AG04450 (cell line): ENCODE measurements at regions not wholly inside any gene's neighbourhood (a gene's known extent, or its start where the extent isn't known, plus 50 kb on each side); places are given as distances from the start of the nearest gene placed in this dataset.

Experiments
- CTCF ChIA-PET: fragments of 300-600, 350-600 bp; formaldehyde crosslinking; extraction: SDS; loops from one replicate; lab custom pipeline; 2022; ENCODE audit warnings: antibody characterized with exemption, inconsistent platforms; lab: Charles Lee
- POLR2A ChIA-PET: fragments of 350-600 bp; formaldehyde crosslinking; extraction: SDS; loops from one replicate; lab custom pipeline; 2021; ENCODE audit warnings: antibody characterized with exemption, inconsistent platforms; lab: Yijun Ruan, JAX
- DNase-seq: peaks from one replicate; pipeline ENCODE4 v3.0.0-alpha.2; 2011; ENCODE audit warnings: low read depth, low spot score
- H3K27ac ChIP-seq: one replicate; pipeline ENCODE4 v1.5.1; 2012; ENCODE audit warnings: low read depth, low read length, control low read depth
- H3K27me3 ChIP-seq: one replicate; pipeline ENCODE4 v1.6.0; 2012; ENCODE audit warnings: low read length; ENCODE audit not compliant: control insufficient read depth, insufficient read depth
- H3K4me3 ChIP-seq: 2 replicates; pipeline ENCODE4 v1.5.1; 2011; ENCODE audit warnings: mild to moderate bottlenecking, low read depth, low read length, control low read depth
- H3K9me3 ChIP-seq: 2 replicates; pipeline ENCODE4 v1.5.1; 2012; ENCODE audit warnings: low read length; ENCODE audit not compliant: control insufficient read depth, insufficient read depth
- TF ChIP-seq, protein P1 (sequence below): IDR thresholded peaks from 2 replicates; pipeline ENCODE4 v1.5.1; 2011; ENCODE audit warnings: low read depth, low read length, control low read depth, inconsistent platforms

DNA sequence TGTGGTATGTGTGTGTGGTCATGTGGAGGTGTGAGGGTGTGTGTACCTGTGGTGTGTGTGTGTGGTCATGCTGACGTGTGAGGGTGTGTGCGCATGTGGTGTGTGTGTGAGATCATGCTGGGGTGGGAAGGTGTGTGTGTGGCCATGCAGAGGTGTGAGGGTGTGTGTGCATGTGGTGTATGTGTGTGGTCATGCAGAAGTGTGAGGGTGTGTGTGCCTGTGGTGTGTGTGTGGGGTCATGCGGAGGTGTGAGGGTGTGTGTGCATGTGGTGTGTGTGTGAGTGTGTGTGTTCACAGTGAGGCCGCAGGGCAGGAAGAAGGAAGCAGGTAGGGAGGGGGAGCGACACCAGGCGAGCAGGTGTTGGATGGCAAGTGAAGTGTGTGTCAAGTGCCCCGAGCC, 259.0 kb downstream of the LOXHD1 start:
- Histone ChIP-seq H3K4me3 (no peak overlapping the region), H3K27ac (no peak overlapping the region), H3K27me3 (no peaks in the 10 kb centered on the region), H3K9me3 (no peaks in the 10 kb centered on the region)
- CTCF ChIA-PET, result no interaction called here
- POLR2A ChIA-PET, result no interaction called here
- TF ChIP-seq, protein P1, sequence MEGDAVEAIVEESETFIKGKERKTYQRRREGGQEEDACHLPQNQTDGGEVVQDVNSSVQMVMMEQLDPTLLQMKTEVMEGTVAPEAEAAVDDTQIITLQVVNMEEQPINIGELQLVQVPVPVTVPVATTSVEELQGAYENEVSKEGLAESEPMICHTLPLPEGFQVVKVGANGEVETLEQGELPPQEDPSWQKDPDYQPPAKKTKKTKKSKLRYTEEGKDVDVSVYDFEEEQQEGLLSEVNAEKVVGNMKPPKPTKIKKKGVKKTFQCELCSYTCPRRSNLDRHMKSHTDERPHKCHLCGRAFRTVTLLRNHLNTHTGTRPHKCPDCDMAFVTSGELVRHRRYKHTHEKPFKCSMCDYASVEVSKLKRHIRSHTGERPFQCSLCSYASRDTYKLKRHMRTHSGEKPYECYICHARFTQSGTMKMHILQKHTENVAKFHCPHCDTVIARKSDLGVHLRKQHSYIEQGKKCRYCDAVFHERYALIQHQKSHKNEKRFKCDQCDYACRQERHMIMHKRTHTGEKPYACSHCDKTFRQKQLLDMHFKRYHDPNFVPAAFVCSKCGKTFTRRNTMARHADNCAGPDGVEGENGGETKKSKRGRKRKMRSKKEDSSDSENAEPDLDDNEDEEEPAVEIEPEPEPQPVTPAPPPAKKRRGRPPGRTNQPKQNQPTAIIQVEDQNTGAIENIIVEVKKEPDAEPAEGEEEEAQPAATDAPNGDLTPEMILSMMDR, result no peak
- no peak for DNase-seq

- Histone ChIP-seq H3K4me3 (no peak overlapping the region), H3K27ac (no peak overlapping the region), H3K9me3 (no peaks in the 10 kb centered on the region), H3K27me3 (no peaks in the 10 kb centered on the region)
- TF ChIP-seq, protein P1, result no peak
- ChIA-PET POLR2A (no interaction called here), CTCF (no interaction called here)
- DNase-seq, result no peak
These were observed 258.4 kb downstream of the LOXHD1 start for GRCh38 chr18:46398625-46399024.

DNA sequence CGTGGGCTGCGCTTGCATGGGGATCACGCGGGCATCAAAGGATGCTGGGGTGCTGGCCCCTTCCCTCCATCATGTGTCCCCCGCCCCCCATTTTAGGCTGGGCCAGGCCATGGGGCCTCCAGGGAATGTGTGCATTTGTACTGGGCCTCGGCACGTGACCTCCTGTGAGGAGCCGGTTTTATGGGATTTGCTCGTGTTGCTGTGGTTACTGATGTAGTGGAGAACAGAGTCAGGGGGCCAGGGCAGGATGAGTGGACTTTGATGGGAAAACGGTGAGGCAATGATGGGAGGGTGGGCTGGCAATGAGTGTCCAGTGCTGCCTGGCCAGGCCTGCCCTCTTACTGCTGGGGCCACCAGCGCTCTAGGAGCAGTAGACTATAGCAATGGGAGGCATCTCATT, 257.7 kb downstream of the LOXHD1 start:
- TF ChIP-seq, protein P1, result no peak
- Histone ChIP-seq H3K27ac (no peak overlapping the region), H3K27me3 (no peaks in the 10 kb centered on the region), H3K4me3 (no peak overlapping the region), H3K9me3 (no peaks in the 10 kb centered on the region)
- ChIA-PET CTCF (no interaction called here), POLR2A (no interaction called here)
- DNase-seq, result no peak

- TF ChIP-seq, protein P1, result no peak
- Histone ChIP-seq H3K9me3 (no peaks in the 10 kb centered on the region), H3K27me3 (no peaks in the 10 kb centered on the region), H3K4me3 (no peak overlapping the region), H3K27ac (no peak overlapping the region)
- DNase-seq, result no peak
- ChIA-PET CTCF (no interaction called here), POLR2A (no interaction called here)
These were observed 256.6 kb downstream of the LOXHD1 start for GRCh38 chr18:46400449-46400848.

GRCh38 chr18:46401486-46402070, 255.4 kb downstream of the LOXHD1 start:
- ChIA-PET POLR2A (no interaction called here), CTCF (no interaction called here)
- Histone ChIP-seq H3K4me3 (no peak overlapping the region), H3K9me3 (no peaks in the 10 kb centered on the region), H3K27me3 (no peaks in the 10 kb centered on the region), H3K27ac (no peak overlapping the region)
- TF ChIP-seq, protein P1, result no peak
- no peak for DNase-seq
